Mononuclear cell (primary cell): ENCODE measurements at regions not wholly inside any gene's neighbourhood (a gene's known extent, or its start where the extent isn't known, plus 50 kb on each side); places are given as distances from the start of the nearest gene placed in this dataset.
"Not testable (repeated sequence)": the region's sequence is repeated elsewhere in the genome, so short reads cannot be mapped to it uniquely, and the experiment has no call there.

Experiments
- H3K27me3 ChIP-seq: 2 replicates; pipeline ENCODE4 v1.6.0; 2011; ENCODE audit warnings: low read length, control low read depth; ENCODE audit not compliant: insufficient read depth
- H3K4me1 ChIP-seq: 2 replicates; pipeline ENCODE4 v1.5.1; 2011; ENCODE audit warnings: mild to moderate bottlenecking, low read length, control low read depth; ENCODE audit not compliant: insufficient read depth
- H3K4me3 ChIP-seq: 2 replicates; pipeline ENCODE4 v1.5.1; 2011; ENCODE audit warnings: mild to moderate bottlenecking, low read length, moderate library complexity
- H3K9me3 ChIP-seq: 2 replicates; pipeline ENCODE4 v1.5.1; 2011; ENCODE audit warnings: low read depth, mild to moderate bottlenecking, control low read depth, low read length

DNA sequence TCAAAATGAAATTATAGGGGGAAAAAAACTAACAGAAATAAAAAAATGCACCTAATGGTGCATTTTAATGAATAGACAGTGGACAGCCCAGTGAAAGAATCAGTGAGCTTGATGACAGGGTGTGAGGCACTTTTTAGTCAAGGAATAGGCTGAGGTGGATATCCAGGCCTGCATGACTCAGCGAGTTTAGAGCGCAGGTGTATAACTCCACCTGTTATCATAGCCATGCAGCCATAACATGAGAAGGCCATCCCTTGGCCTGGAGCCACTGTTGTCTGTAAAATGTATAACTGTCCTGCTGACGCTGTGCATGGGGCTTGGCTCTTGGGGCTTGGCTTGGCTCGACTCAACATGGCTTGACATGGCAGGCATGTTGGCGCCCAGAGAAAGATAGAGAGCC, 331.5 kb upstream of the NOX3 start:
- no peak overlapping the region for H3K4me3 ChIP-seq
- no peaks in the 10 kb centered on the region for H3K9me3 ChIP-seq
- H3K27me3 ChIP-seq = no peaks in the 10 kb centered on the region

DNA sequence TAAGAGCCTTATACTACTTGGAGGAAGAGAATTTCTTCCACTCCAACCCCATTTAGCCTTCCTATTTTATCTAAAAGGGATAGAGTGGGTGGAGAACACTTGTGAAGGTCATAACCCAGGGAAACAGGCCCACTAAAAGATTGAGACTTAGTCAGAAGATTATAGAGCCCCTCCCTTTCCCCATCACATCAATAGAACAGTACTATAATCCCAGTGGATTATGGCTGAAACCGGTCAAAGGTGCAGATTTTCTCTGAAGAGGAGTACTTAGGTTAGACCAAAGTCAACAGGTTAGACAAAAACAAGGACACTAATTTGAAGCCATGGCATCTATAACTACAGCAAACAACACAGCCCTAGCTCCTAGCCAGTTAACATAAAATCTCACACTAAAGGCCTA, 330.9 kb upstream of the NOX3 start:
- H3K4me3 ChIP-seq = no peak overlapping the region
- H3K27me3 ChIP-seq = no peaks in the 10 kb centered on the region
- H3K4me1 ChIP-seq = no peaks in the 10 kb centered on the region

More for the DNA sequence above, 331.5 kb upstream of the NOX3 start:
- H3K4me1 ChIP-seq = no peaks in the 10 kb centered on the region

DNA sequence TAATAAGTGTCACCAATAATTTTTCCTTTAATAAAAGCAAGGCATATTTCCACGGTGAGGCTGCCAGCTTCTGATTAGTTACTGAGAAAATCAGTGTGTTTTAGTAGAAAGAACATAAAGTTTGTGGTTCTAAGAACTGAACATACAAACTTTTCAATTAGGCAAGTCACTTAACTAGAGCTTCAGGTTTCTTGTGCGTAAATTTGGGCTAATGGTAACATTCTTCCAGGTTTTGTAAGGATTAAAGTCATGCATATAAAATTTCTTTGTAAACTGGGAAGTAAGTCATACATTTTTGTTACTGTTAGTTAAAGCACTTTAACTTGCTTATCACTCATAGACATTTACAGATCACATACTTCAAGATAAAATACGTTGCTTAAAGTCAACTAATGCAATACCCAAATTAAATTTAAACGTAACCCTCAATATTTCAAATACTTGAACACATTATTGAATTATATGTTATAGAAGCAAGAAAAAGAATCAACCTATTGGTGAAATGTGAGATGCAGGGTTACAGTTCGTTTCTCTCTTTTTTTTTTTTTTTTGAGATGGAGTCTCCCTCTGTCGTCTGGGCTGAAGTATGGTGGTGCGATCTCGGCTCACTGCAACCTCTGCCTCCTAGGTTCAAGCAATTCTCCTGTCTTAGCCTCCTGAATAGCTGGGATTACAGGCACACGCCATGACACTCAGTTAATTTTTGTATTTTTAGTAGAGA, 327.3 kb upstream of the NOX3 start:
- H3K27me3 ChIP-seq = no peaks in the 10 kb centered on the region
- H3K9me3 ChIP-seq = no peaks in the 10 kb centered on the region
- H3K4me3 ChIP-seq = no peak overlapping the region
- no peaks in the 10 kb centered on the region for H3K4me1 ChIP-seq

More for the DNA sequence above, 330.9 kb upstream of the NOX3 start:
- no peaks in the 10 kb centered on the region for H3K9me3 ChIP-seq

DNA sequence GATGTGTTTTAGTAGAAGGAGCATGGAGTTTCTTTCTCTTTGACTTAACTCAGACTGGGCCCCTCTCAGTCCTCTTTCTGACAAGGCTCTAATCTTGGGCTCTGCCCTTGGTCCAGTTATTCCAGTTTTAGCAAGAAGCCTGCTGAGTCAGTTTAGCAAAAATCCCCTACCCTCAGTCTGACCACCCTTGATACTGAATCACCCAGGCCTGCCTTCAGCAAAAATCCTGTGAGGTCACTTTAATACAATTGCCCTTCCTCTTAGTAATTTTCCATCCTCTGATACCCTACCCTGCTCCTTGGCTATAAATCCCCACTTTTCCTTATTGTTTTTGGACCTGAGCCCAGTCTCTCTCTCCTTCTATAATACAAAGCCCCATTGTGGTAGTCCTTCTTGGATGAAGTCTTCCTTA, 326.7 kb upstream of the NOX3 start:
- no peaks in the 10 kb centered on the region for H3K9me3 ChIP-seq

DNA sequence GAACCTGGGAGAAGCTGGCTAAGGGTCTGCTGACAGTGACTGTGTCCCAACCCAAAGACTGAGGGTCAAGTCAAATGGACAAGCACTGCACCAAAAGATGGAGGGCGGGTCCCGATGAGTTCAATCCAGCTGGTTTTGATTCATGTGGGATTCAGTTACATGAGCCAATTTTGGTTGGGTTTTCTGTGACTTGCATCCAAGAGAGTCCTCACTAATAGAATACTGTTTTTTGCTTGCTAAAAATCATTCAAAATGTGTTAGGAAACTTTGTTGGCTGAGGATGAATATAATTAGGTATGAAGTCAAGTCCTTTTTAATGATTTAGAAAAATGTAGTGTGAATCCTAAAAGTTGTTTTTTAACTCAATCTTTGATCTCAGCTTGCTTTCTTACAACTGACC, 323.8 kb upstream of the NOX3 start:
- Histone ChIP-seq H3K4me3 (no peak overlapping the region), H3K9me3 (no peaks in the 10 kb centered on the region), H3K27me3 (no peaks in the 10 kb centered on the region), H3K4me1 (no peaks in the 10 kb centered on the region)

More for the DNA sequence above, 326.7 kb upstream of the NOX3 start:
- H3K4me1 ChIP-seq = no peaks in the 10 kb centered on the region
- no peak overlapping the region for H3K4me3 ChIP-seq
- H3K27me3 ChIP-seq = no peaks in the 10 kb centered on the region

DNA sequence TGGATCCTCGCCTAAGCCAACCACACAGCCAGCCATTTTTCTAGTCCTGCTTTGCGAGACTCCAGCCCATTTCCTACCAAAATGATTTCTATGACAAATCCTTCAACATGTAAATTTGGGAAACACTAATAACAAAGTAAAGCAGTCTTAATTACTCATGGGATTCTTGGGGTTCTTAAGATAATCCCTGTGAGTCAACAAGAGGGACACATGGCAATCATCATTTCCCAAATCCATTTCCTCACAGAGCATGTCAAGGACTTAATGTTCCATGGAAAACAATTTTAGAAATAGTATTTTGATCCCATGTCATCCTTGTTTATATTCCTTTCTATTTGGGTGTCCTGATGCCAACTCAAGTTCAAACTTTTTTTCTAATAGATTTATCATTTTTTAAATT, 322.7 kb upstream of the NOX3 start:
- Histone ChIP-seq H3K4me3 (no peak overlapping the region), H3K27me3 (no peaks in the 10 kb centered on the region), H3K9me3 (no peaks in the 10 kb centered on the region), H3K4me1 (no peaks in the 10 kb centered on the region)

DNA sequence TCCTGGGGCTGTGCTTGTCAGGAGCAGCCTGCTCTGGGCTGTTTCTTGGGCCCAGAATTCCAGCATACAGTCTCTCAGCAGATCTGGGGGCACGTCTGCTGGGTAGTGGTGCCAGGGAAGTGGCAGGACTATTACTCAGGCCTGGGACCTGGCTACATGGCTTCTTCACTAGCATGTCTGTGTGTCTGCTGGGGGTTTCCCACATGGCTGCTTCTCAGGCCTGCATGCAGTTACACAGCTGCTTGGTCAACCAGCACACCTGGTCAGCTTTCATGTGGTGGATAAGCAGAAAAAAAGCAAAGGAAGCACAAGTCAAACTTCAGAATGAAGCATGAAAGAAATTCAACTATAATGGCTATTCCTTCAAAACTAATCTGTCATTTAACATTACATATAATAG, 316.2 kb upstream of the NOX3 start:
- Histone ChIP-seq H3K9me3 (peaks cover 16% of the 10 kb centered on the region), H3K4me3 (no peak overlapping the region), H3K4me1 (no peaks in the 10 kb centered on the region), H3K27me3 (no peaks in the 10 kb centered on the region)

DNA sequence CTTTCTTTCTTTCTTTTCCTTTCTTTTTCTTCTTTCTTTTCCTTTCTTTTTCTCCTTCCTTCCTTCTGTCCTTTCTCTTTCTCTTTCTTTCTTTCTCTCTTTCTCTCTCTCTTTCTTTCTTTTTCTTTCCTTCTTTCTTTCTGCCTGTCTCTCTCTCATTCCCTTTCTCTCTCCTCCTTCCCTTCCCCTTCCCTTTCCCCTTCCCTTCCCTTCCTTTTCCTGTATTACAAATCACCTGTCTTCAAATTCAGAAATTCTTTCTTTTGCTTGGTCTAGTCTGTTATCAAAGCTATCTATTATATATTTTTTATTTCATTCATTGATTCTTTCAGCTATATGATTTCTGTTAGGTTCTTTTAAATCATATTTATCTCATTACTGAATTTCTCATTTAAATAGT, 315.2 kb upstream of the NOX3 start:
- Histone ChIP-seq H3K4me1 (no peaks in the 10 kb centered on the region), H3K4me3 (no peak overlapping the region), H3K27me3 (no peaks in the 10 kb centered on the region)

DNA sequence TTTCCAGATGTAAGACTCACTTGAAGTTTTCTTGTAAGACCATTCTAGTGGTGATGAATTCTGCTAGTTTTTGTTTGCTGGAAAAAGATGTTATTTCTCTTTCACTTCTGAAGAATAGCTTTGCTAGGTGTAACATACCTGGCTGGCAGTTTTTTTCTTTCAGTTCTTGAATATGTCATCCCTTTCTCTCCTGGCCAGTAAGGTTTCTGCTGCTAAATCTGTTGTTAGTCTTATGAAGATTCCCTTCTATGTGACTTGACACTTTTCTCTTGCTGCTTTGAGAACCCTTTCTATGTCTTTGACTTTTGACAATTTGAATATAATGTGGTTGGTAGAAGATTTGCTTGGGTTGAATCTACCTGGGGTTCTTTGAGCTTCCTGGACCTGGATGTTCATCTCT, 314.7 kb upstream of the NOX3 start:
- Histone ChIP-seq H3K4me3 (no peak overlapping the region), H3K27me3 (no peaks in the 10 kb centered on the region), H3K4me1 (no peaks in the 10 kb centered on the region), H3K9me3 (peaks cover 16% of the 10 kb centered on the region)

More for the DNA sequence above, 315.2 kb upstream of the NOX3 start:
- H3K9me3 ChIP-seq = peaks cover 16% of the 10 kb centered on the region

DNA sequence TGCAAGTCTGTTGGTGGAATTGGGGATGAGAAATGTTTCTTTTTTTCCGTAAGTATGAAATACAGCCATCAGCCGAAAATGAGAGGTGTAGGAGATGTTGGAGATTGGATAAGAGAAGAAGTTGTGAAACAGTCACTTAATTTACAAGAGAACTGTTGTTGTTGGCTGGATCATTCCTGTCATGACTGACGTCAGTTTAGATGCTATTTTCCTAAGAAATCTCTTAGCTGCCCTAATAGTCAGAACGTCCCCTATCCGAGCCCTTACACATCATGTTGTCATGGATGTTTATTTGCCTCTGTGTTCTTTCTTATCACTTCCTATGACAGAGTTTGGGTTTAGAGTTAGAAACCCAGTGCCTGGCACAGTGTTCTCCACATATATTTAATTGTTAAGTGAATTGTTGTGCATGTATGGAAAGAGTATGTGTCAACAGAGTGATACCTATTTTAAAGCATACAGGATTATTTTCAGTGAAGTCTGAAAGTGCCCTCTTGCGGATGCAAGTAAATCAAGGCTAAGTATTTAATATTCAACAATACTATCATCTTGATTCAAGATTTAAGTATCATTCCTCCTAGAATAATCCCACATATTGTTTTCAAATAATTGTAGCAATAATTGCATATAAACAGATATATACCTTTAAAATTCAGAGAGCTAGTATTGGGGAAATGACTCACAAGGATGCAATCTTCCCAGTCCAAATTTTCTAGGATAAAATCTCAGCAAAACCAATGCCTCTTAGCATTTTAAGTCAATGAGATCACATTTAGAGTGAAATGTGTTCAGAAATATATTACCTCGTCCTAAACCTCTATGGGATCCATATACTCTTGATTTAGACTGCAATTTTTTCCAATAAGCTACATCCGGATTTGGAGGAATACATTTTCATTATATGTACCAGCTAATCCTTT, 309.9 kb upstream of the NOX3 start:
- Histone ChIP-seq H3K9me3 (peaks cover 16% of the 10 kb centered on the region), H3K4me3 (no peak overlapping the region), H3K4me1 (no peaks in the 10 kb centered on the region), H3K27me3 (no peaks in the 10 kb centered on the region)

DNA sequence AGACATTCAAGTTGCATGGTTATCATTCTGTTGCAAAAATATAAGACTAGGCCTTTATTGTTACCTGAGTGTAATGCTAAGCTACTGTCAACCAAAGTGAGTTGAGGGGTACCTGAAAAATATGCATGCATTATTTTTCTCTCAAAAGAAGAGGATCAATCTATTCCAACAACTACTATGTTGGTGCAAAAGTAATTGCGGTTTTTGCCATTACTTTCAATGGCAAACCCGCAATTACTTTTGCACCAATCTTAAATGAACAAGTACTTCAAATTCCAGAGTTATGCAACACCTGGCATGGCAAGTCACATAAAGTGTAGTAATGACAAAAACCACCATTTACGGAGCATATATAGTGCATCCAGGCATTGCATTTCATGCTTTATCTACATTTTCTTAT, 307.0 kb upstream of the NOX3 start:
- Histone ChIP-seq H3K27me3 (no peaks in the 10 kb centered on the region), H3K4me1 (no peaks in the 10 kb centered on the region), H3K9me3 (no peaks in the 10 kb centered on the region), H3K4me3 (no peak overlapping the region)

DNA sequence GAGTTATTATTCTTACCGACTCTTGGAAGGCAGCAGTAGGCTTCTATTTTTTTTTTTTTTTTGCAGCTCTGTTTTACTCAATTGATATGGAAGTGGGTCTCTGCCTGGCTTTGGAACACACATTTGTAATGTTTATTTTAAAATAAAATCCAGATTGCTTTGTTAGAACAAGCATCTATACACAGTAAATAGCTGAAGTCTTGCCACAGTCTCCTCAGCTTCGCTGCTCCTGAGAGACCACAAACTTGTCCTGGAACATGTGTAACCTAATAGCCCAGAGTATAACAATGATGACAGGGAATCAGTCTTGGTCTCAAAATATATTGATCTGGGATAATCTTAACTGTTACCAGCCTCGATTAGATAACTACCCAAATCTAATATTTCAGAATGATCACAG, 299.8 kb upstream of the NOX3 start:
- no peaks in the 10 kb centered on the region for H3K4me1 ChIP-seq
- no peak overlapping the region for H3K4me3 ChIP-seq
- no peaks in the 10 kb centered on the region for H3K27me3 ChIP-seq
- H3K9me3 ChIP-seq = no peaks in the 10 kb centered on the region

DNA sequence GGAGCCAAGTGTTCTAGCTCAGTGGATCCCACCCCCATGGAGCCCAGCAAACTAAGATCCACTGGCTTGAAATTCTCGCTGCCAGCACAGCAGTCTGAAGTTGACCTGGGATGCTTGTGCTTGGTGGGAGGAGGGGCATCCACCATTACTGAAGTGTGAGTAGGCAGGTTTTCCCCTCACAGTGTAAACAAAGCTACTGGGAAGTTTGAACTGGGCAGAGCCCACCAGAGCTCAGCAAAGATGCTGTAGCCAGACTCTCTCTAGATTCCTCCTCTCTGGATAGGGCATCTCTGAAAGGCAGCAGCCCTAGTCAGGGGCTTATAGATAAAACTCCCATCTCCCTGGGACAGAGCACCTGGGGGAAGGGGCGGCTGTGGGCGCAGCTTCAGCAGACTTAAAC, 293.1 kb upstream of the NOX3 start:
- H3K4me1 ChIP-seq, H3K9me3 ChIP-seq, H3K27me3 ChIP-seq, H3K4me3 ChIP-seq: not testable (repeated sequence)

DNA sequence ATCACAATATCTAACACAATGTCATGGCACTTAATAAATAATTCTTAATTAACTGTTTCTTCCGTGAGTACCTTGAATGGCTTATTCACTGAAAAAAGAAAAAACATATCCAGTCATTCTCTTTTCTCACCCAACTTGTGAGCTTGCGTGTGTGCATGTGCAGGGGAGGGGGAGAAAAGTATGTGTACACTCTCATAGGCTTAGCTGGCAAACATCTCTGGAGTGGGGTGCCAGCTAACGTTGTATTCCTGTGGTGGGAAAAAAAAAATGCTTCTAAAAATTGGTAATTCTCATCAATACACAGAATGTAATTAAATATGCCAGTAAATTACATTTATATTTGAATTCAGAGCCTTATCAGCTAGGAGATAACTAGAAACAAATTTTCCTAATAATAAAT, 291.9 kb upstream of the NOX3 start:
- Histone ChIP-seq H3K4me1 (no peaks in the 10 kb centered on the region), H3K27me3 (no peaks in the 10 kb centered on the region), H3K4me3 (no peak overlapping the region), H3K9me3 (no peaks in the 10 kb centered on the region)

DNA sequence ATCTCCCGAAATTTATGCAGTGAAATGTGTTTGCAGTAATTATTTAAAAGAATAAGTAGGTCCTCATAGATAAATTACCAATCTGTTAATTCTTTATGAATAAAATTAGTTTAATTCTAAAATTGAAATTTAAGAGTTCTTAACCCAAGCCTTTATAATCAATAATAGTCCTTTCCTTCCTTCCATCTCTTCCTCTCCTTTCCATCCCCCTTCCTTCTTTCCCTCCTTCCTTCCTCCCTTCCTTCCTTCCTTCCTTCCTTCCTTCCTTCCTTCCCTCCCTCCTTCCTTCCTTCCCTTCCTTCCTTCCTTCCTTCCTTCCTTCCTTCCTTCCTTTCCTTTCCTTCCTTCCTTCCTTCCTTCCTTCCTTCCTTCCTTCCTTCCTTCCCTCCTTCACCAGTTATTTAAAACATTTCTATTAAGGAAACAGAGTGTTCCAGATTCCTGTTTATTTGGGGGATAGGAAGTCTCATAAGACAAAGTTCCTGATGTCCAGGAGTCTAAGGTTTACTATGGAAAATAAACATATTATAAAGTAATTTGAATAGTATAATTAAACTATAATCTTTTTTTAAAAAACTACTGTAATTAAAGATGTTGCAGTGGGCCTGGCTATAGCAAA, 285.3 kb upstream of the NOX3 start:
- Histone ChIP-seq H3K4me1 (no peaks in the 10 kb centered on the region), H3K27me3 (no peaks in the 10 kb centered on the region), H3K4me3 (no peak overlapping the region), H3K9me3 (no peaks in the 10 kb centered on the region)
